ENCODE measurements at regions not wholly inside any gene's neighbourhood (a gene's known extent, or its start where the extent isn't known, plus 50 kb on each side); places are given as distances from the start of the nearest gene placed in this dataset.
"Not testable (repeated sequence)": the region's sequence is repeated elsewhere in the genome, so short reads cannot be mapped to it uniquely, and the experiment has no call there.

DNA sequence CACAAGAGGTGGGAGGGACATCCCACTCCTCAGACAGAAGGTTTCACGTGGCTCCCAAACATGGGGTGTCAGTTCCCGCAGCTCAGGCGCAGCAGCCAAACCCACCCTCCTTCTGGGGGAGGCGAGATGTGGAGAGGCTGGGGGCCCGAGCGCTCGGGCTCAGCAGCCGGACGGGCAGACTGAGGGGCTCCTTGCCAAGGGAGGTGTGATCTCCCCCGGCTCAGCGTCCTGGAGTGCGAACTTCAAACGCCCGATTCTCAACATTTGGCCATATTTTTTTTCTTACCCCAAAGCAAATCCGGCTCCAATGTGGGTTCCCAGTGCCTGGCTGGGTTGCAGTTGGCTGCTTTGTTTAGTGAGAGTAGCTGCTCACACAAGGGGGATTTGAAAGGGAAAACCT is 477.9 kb downstream of the MN1 start:
- H3K9me1 ChIP-seq (ENCODE audit: control insufficient read depth, extremely low read depth, insufficient read depth, low read length) = no peaks in the 10 kb centered on the region
- H3K9me3 ChIP-seq (ENCODE audit: control insufficient read depth, low read depth, low read length) = no peaks in the 10 kb centered on the region
- no peak overlapping the region for H3K4me3 ChIP-seq (ENCODE audit: control insufficient read depth in 2 of 3, extremely low read depth in 1 of 3, insufficient read depth in 2 of 3, low read depth in 1 of 3, low read length in 3 of 3)
- no peaks in the 10 kb centered on the region for H3K79me2 ChIP-seq (ENCODE audit: control insufficient read depth, insufficient read depth, low read length)
- no peak overlapping the region for H3K4me2 ChIP-seq (ENCODE audit: control insufficient read depth, extremely low read depth, insufficient read depth, low read depth, low read length)
- dilution Hi-C loops (cut with MboI; ENCODE audit: extremely low pct_ligation_motif_present, low sequenced_read_pairs) = no loop called here
- no peak overlapping the region for H2AFZ ChIP-seq (ENCODE audit: control insufficient read depth, low read length)
- H3K27me3 ChIP-seq (ENCODE audit: control insufficient read depth, extremely low read depth, insufficient read depth, low read length) = peaks cover 27% of the 10 kb centered on the region
- no peak for DNase-seq (ENCODE audit: low read depth, low spot score)
- H3K9ac ChIP-seq (ENCODE audit: control insufficient read depth, extremely low read depth, insufficient read depth, low read length) = no peak overlapping the region
- H3K4me1 ChIP-seq (ENCODE audit: control insufficient read depth, extremely low read depth, insufficient read depth, low read length) = peaks cover 2% of the 10 kb centered on the region
- no peaks in the 10 kb centered on the region for H4K20me1 ChIP-seq (ENCODE audit: control insufficient read depth, extremely low read depth, insufficient read depth, low read length)
- H3K36me3 ChIP-seq (ENCODE audit: control insufficient read depth in 2 of 2, extremely low read depth in 1 of 2, insufficient read depth in 2 of 2, low read length in 2 of 2) = no peaks in the 10 kb centered on the region
- FAIRE-seq = no peak
- no peak for TF ChIP-seq EZH2 (IDR thresholded peaks at IDR 0.05; ENCODE audit: low read length)
- TF ChIP-seq, protein P1, sequence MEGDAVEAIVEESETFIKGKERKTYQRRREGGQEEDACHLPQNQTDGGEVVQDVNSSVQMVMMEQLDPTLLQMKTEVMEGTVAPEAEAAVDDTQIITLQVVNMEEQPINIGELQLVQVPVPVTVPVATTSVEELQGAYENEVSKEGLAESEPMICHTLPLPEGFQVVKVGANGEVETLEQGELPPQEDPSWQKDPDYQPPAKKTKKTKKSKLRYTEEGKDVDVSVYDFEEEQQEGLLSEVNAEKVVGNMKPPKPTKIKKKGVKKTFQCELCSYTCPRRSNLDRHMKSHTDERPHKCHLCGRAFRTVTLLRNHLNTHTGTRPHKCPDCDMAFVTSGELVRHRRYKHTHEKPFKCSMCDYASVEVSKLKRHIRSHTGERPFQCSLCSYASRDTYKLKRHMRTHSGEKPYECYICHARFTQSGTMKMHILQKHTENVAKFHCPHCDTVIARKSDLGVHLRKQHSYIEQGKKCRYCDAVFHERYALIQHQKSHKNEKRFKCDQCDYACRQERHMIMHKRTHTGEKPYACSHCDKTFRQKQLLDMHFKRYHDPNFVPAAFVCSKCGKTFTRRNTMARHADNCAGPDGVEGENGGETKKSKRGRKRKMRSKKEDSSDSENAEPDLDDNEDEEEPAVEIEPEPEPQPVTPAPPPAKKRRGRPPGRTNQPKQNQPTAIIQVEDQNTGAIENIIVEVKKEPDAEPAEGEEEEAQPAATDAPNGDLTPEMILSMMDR (optimal IDR thresholded peaks at IDR 0.05 in 1 of 3, IDR thresholded peaks at IDR 0.05 in 1 of 3, conservative IDR thresholded peaks at IDR 0.05 in 1 of 3; ENCODE audit: extremely low read depth in 1 of 3, insufficient read depth in 2 of 3, low read length in 3 of 3) = no peak
- no peak overlapping the region for H3K27ac ChIP-seq (ENCODE audit: control insufficient read depth, insufficient read depth, low read length)

DNA sequence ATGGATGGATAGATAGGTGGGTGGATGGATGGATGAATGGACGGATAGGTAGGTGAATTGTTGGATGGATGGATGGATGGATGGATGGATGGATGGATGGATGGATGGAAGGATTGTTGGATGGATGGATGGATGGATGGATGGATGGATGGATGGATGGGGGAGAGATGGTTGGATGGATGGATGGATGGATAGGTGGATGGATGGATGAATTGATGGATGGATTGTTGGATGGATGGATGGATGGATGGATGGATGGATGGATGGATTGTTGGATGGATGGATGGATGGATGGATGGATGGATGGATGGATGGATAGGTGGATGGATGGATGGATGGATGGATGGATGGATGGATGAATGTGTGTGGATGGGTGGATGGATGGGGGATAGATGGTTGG is 476.6 kb downstream of the MN1 start:
- H3K36me3 ChIP-seq (ENCODE audit: control insufficient read depth in 2 of 2, extremely low read depth in 1 of 2, insufficient read depth in 2 of 2, low read length in 2 of 2); H3K4me1 ChIP-seq (ENCODE audit: control insufficient read depth, extremely low read depth, insufficient read depth, low read length); H3K9me1 ChIP-seq (ENCODE audit: control insufficient read depth, extremely low read depth, insufficient read depth, low read length); DNase-seq (ENCODE audit: low read depth, low spot score); H2AFZ ChIP-seq (ENCODE audit: control insufficient read depth, low read length); H3K27ac ChIP-seq (ENCODE audit: control insufficient read depth, insufficient read depth, low read length); H3K79me2 ChIP-seq (ENCODE audit: control insufficient read depth, insufficient read depth, low read length); H3K4me2 ChIP-seq (ENCODE audit: control insufficient read depth, extremely low read depth, insufficient read depth, low read depth, low read length); FAIRE-seq; H3K9ac ChIP-seq (ENCODE audit: control insufficient read depth, extremely low read depth, insufficient read depth, low read length); H4K20me1 ChIP-seq (ENCODE audit: control insufficient read depth, extremely low read depth, insufficient read depth, low read length); H3K9me3 ChIP-seq (ENCODE audit: control insufficient read depth, low read depth, low read length); dilution Hi-C loops (cut with MboI; ENCODE audit: extremely low pct_ligation_motif_present, low sequenced_read_pairs); H3K4me3 ChIP-seq (ENCODE audit: control insufficient read depth in 2 of 3, extremely low read depth in 1 of 3, insufficient read depth in 2 of 3, low read depth in 1 of 3, low read length in 3 of 3): not testable (repeated sequence)
- peaks cover 27% of the 10 kb centered on the region for H3K27me3 ChIP-seq (ENCODE audit: control insufficient read depth, extremely low read depth, insufficient read depth, low read length)

DNA sequence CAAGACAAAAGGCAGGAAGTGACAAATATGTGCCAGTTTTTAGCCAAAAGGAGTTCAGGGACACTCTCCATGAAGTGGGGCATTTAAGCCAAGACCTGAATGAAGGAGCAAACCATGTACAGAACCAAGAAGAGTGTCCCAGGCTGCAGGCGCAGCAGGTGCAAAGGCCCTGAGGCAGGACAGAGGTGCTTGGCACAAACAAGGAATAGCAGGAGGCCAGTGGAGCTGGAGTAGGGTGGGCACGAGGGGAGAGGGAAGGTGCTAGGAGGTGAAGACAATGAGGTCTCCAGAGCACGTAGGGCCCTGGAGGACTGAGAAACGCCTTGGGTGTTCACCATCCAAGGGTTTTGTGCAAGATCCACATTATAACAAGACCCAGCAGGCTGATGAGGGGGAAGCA is 474.1 kb downstream of the MN1 start:
- H3K4me3 ChIP-seq (ENCODE audit: control insufficient read depth in 2 of 3, extremely low read depth in 1 of 3, insufficient read depth in 2 of 3, low read depth in 1 of 3, low read length in 3 of 3) = no peak overlapping the region
- DNase-seq (ENCODE audit: low read depth, low spot score) = no peak
- TF ChIP-seq EZH2 (IDR thresholded peaks at IDR 0.05; ENCODE audit: low read length) = no peak
- TF ChIP-seq, protein P1 (optimal IDR thresholded peaks at IDR 0.05 in 1 of 3, IDR thresholded peaks at IDR 0.05 in 1 of 3, conservative IDR thresholded peaks at IDR 0.05 in 1 of 3; ENCODE audit: extremely low read depth in 1 of 3, insufficient read depth in 2 of 3, low read length in 3 of 3) = no peak
- H3K9me3 ChIP-seq (ENCODE audit: control insufficient read depth, low read depth, low read length) = no peaks in the 10 kb centered on the region
- no peak overlapping the region for H2AFZ ChIP-seq (ENCODE audit: control insufficient read depth, low read length)
- peaks cover 26% of the 10 kb centered on the region for H3K27me3 ChIP-seq (ENCODE audit: control insufficient read depth, extremely low read depth, insufficient read depth, low read length)
- H3K4me1 ChIP-seq (ENCODE audit: control insufficient read depth, extremely low read depth, insufficient read depth, low read length) = no peaks in the 10 kb centered on the region
- no peak overlapping the region for H3K9ac ChIP-seq (ENCODE audit: control insufficient read depth, extremely low read depth, insufficient read depth, low read length)
- no peaks in the 10 kb centered on the region for H3K36me3 ChIP-seq (ENCODE audit: control insufficient read depth in 2 of 2, extremely low read depth in 1 of 2, insufficient read depth in 2 of 2, low read length in 2 of 2)
- no peaks in the 10 kb centered on the region for H3K79me2 ChIP-seq (ENCODE audit: control insufficient read depth, insufficient read depth, low read length)
- no peak for FAIRE-seq
- H4K20me1 ChIP-seq (ENCODE audit: control insufficient read depth, extremely low read depth, insufficient read depth, low read length) = no peaks in the 10 kb centered on the region
- no peak overlapping the region for H3K27ac ChIP-seq (ENCODE audit: control insufficient read depth, insufficient read depth, low read length)
- H3K4me2 ChIP-seq (ENCODE audit: control insufficient read depth, extremely low read depth, insufficient read depth, low read depth, low read length) = no peak overlapping the region
- dilution Hi-C loops (cut with MboI; ENCODE audit: extremely low pct_ligation_motif_present, low sequenced_read_pairs) = no loop called here
- no peaks in the 10 kb centered on the region for H3K9me1 ChIP-seq (ENCODE audit: control insufficient read depth, extremely low read depth, insufficient read depth, low read length)

Data from keratinocyte (primary cell).